Right cardiac atrium (tissue), 5 donors: ENCODE measurements at regions not wholly inside any gene's neighbourhood (a gene's known extent, or its start where the extent isn't known, plus 50 kb on each side); places are given as distances from the start of the nearest gene placed in this dataset.
A peak's percentile ranks its signal among the peaks of the same experiment; 100 is the strongest.

Experiments
- ATAC-seq, 2 donors: fragments of 200-7000 bp; cut with Tn5 transposase; one replicate each; pipeline versions ENCODE4 v1.8.0 to v1.9.1; 2020; ENCODE audit warnings: moderate library complexity in 2 of 2, mild to moderate bottlenecking in 1 of 2
- DNase-seq, 3 donors: peaks; one replicate each; pipeline ENCODE4 v3.0.0-alpha.2; 2020
- H3K27ac ChIP-seq: one replicate; pipeline ENCODE4 v1.5.1; 2013; ENCODE audit warnings: mild to moderate bottlenecking, low read length, control low read depth, moderate library complexity
- H3K27me3 ChIP-seq: one replicate; pipeline ENCODE4 v1.6.1; 2013; ENCODE audit not compliant: control insufficient read depth, insufficient read depth
- H3K4me1 ChIP-seq: one replicate; pipeline ENCODE4 v1.6.1; 2013; ENCODE audit warnings: low read length; ENCODE audit not compliant: control insufficient read depth, insufficient read depth
- H3K4me3 ChIP-seq: one replicate; pipeline ENCODE4 v1.5.1; 2013; ENCODE audit warnings: low read length, control low read depth
- H3K9me3 ChIP-seq: one replicate; pipeline ENCODE4 v1.6.1; 2013; ENCODE audit warnings: low read length; ENCODE audit not compliant: control insufficient read depth
- WGBS: extraction: QIAGEN DNeasy Blood & Tissue Kit; methylation state at CpG from one replicate; pipeline ENCODE4 v1.1.7; 2013; 5-methylcytosine and 5-hydroxymethylcytosine counted together
- intact Hi-C, 4 donors: fragments of 100-400 bp; cut with DNase I; formaldehyde crosslinking; loops; one replicate each; pipeline versions ENCODE4 v1.11.0 to v1.14.0; 2022 to 2023
- donor health status: healthy with polysubstance abuse.
- donor health status: DM: no; HTN: yes; CAD: no.
- donor health status: DM: no; HTN: no; CAD: no.
- donor health status: DM: no; HTN: yes; CAD: no; lungs with severe emphysema.
- donor health status: DM: yes; HTN: yes; CAD: no.

DNA sequence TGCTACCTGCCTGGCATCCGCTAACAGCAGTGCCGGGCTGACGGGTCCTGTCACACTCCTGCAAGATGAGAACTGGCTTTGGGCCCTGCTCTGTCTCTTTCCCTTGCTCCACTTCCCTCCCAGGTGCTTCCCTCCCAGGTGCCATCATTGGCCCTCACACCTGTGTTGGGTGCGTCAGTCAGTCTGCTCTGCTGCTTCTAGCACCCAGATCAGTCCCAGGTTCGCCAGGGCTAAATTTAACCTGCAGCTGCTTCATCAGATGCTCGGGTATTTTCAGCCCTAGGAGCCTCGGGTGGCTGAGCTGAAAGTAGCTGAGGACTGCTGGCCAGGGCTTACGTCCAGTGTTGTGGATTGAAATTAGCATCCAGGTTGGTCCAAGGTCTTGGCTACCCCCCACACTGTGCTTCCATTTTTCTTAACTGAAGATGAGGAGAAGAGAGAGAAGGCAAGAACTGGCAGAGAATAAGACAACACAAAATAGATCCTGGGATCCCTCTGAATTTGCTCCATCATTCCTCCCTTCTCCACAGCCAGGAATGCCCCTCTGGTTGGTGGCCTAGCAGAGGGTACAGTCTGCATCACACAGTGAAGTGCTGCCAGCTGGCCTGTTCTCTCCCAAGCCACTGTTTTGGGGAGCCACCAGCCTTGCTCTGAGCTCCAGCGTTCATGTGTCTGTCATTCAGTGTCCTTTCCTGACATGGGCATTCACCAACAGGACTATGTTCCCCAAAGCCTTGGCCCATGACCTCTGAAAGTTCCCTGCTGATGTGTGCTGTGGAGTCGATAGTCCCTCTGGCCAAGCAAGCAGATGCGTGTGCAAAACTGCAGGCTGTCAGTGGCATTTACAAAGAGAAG, 65.9 kb upstream of the SYPL1 start:
- no peaks in the 10 kb centered on the region for H3K9me3 ChIP-seq
- intact Hi-C loops, result loop anchor here (2.0 to 10.0 kb wide), 5 partner anchors 109 to 559 kb away; no protein-coding TSS in a partner anchor
- ATAC-seq, result peak in 1 of 2 donors; percentile 30
- no peak overlapping the region for H3K4me3 ChIP-seq
- 62% methylated on average over 11 of the region's 11 CpGs for WGBS
- H3K27ac ChIP-seq, result peak overlapping the region; percentile 14
- no peaks in the 10 kb centered on the region for H3K4me1 ChIP-seq
- no peak for DNase-seq
- H3K27me3 ChIP-seq, result no peaks in the 10 kb centered on the region

DNA sequence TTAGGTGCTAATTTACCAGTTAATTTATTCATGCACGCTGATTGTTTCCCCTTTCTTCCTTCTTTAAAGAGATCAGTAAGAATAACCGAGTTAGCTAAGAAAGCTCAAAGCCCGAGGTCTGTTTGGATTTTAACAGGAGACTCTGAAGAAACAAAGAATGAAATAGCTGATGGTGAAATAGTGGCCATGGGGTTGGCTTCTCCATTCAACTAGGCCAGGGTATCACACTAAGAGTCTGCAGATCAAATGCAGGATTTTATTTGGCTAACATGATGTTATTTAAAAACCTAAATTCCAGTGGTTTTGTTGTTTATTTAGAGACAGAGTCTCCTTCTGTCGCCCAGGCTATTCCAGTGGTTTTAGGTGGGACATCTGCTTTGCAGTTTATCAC, 65.2 kb upstream of the SYPL1 start:
- Histone ChIP-seq H3K4me3 (no peak overlapping the region), H3K4me1 (no peaks in the 10 kb centered on the region), H3K27ac (no peak overlapping the region), H3K27me3 (no peaks in the 10 kb centered on the region), H3K9me3 (no peaks in the 10 kb centered on the region)
- WGBS, result 83% methylated on average over 4 of the region's 4 CpGs
- intact Hi-C loops, result loop anchor here (2.0 to 10.0 kb wide), 5 partner anchors 110 to 560 kb away; no protein-coding TSS in a partner anchor
- no peak for DNase-seq
- no peak for ATAC-seq

- Histone ChIP-seq H3K9me3 (no peaks in the 10 kb centered on the region), H3K27me3 (no peaks in the 10 kb centered on the region), H3K27ac (no peak overlapping the region), H3K4me3 (no peak overlapping the region), H3K4me1 (no peaks in the 10 kb centered on the region)
- ATAC-seq (peak; percentile 86 to 88), DNase-seq (peak; percentile 85 to 95 (median 93))
- intact Hi-C loops, result loop anchor here (2.0 to 10.0 kb wide), 5 partner anchors 111 to 561 kb away; no protein-coding TSS in a partner anchor
- WGBS, result 11% methylated on average over 11 of the region's 11 CpGs
These were observed 64.5 kb upstream of the SYPL1 start for GRCh38 chr7:106176414-106177299.

- 82% methylated on average over 1 of the region's 1 CpG for WGBS
- intact Hi-C loops, result loop anchor here (5.0 to 10.0 kb wide), 4 partner anchors 112 to 562 kb away; no protein-coding TSS in a partner anchor
- no peak for DNase-seq
- Histone ChIP-seq H3K27me3 (no peaks in the 10 kb centered on the region), H3K4me1 (no peaks in the 10 kb centered on the region), H3K9me3 (no peaks in the 10 kb centered on the region), H3K4me3 (no peak overlapping the region), H3K27ac (no peak overlapping the region)
- no peak for ATAC-seq
These were observed 63.4 kb upstream of the SYPL1 start for GRCh38 chr7:106175507-106175906.

DNA sequence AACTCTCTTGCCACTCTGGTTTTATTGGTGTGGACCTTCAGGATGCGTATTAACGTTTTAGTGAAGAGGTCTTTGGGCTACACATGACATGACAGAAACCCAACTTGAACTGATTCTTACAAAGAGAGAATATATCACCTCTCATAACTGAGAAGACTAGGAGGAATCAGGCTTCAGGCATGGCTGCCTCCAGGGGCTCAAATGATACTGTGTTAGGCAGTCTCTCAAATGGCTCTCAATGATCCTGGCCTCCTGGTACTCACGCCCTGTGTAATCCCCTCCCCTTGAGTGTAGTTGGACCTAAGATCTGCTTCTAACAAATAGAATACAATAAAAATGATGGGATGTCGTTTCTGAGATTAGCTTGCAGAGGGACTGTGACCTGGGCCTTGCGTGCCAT, 58.5 kb upstream of the SYPL1 start:
- no peak for DNase-seq
- Histone ChIP-seq H3K4me1 (no peaks in the 10 kb centered on the region), H3K27ac (no peak overlapping the region), H3K27me3 (no peaks in the 10 kb centered on the region), H3K4me3 (no peak overlapping the region), H3K9me3 (no peaks in the 10 kb centered on the region)
- intact Hi-C loops, result loop anchor here in 1 of 4 donors (10.0 kb wide), 1 partner anchor 564 kb away; no protein-coding TSS in a partner anchor
- WGBS, result 92% methylated on average over 5 of the region's 5 CpGs
- ATAC-seq, result no peak

DNA sequence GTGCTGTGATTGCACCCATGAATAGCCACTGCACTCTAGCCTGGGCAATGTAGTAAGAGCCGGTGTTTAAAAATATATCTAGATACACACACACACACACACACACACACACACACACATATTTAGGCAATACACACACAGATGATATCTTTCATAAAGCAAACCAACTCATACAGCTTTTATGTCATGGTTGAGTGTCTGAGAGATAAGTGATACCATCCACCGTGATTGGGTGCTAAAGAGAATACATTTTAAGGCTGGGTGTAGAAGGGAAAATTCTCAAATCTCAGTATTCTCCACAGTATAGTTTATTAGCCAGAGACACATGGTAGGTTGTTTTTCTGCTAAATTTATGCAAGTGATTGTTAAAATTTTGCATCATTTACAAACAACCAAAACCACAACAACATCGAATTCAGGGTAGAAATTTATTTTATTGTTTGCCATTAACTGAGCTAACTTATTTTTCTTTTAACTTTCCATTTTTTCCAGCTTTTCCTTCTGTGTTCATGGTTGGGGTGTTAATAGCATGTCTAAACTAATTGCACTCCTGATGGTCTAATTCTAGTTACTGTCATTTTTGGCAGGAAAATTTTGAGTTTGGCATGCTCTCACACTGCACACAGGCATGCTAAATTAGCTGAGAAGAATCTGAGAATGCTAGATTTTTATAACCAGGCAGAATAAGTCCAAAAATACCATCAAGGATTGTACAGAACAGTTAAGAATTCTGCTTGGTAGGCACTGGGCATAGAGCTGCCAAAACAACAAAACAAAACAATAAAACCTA, 57.9 kb upstream of the SYPL1 start:
- DNase-seq, result no peak
- ATAC-seq, result no peak
- 68% methylated on average over 3 of the region's 3 CpGs for WGBS
- intact Hi-C loops, result loop anchor here in 1 of 4 donors (10.0 kb wide), 1 partner anchor 565 kb away; no protein-coding TSS in a partner anchor
- Histone ChIP-seq H3K27ac (no peak overlapping the region), H3K4me3 (no peak overlapping the region), H3K4me1 (no peaks in the 10 kb centered on the region), H3K27me3 (no peaks in the 10 kb centered on the region), H3K9me3 (no peaks in the 10 kb centered on the region)

- no peak overlapping the region for H3K4me3 ChIP-seq
- intact Hi-C loops, result no loop called here
- H3K27ac ChIP-seq, result no peak overlapping the region
- 60% methylated on average over 4 of the region's 4 CpGs for WGBS
- no peaks in the 10 kb centered on the region for H3K4me1 ChIP-seq
- ATAC-seq (peak in 1 of 2 donors; percentile 23), DNase-seq (no peak)
- H3K9me3 ChIP-seq, result peaks cover 2% of the 10 kb centered on the region
- no peaks in the 10 kb centered on the region for H3K27me3 ChIP-seq
These were observed 55.5 kb upstream of the SYPL1 start for GRCh38 chr7:106167439-106168136.

DNA sequence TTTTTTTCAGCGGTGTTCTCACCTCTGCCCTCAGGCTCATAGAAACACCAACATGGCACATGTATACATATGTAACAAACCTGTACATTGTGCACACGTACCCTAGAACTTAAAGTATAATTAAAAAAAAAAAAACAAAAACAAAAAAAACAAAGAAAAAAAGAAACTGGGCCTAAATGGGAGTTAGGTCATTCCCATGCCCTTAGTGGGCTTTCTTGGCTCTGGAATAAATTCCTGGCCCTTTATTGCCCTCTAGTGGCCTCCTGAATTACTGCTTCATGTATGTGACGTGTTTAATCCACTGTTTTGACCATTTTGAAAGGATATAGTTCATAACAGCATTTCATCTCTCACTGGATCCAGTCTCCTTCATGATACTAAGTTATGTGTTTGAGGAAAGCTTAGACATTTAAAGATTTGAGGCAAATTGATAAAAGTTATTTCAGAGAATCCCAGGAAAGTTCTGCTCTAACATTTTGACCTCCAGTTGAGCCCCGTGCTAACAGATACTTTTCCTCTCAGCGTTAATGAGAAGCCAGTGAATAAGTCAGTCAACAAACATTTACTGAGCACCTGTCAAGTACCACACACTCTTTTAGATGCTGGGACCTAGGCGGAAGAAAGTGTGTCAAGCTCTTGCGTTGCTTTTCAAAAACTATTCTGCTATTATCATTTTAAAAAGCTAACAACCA, 54.7 kb upstream of the SYPL1 start:
- intact Hi-C loops, result no loop called here
- DNase-seq (no peak), ATAC-seq (peak; percentile 72 to 73)
- Histone ChIP-seq H3K4me3 (no peak overlapping the region), H3K4me1 (no peaks in the 10 kb centered on the region), H3K9me3 (peaks cover 2% of the 10 kb centered on the region), H3K27me3 (no peaks in the 10 kb centered on the region), H3K27ac (no peak overlapping the region)
- WGBS, result 52% methylated on average over 7 of the region's 7 CpGs

GRCh38 chr7:106165337-106165736, 53.2 kb upstream of the SYPL1 start:
- ATAC-seq (peak; percentile 51 to 72), DNase-seq (no peak)
- no peak overlapping the region for H3K27ac ChIP-seq
- H3K4me3 ChIP-seq, result no peak overlapping the region
- no peaks in the 10 kb centered on the region for H3K27me3 ChIP-seq
- peaks cover 2% of the 10 kb centered on the region for H3K9me3 ChIP-seq
- no peaks in the 10 kb centered on the region for H3K4me1 ChIP-seq
- WGBS, result 48% methylated on average over 2 of the region's 2 CpGs
- intact Hi-C loops, result no loop called here
